Mesendoderm (in vitro differentiated cells): ENCODE measurements at regions not wholly inside any gene's neighbourhood (a gene's known extent, or its start where the extent isn't known, plus 50 kb on each side); places are given as distances from the start of the nearest gene placed in this dataset.

Experiments
- DNase-seq: peaks from one replicate; pipeline ENCODE4 v3.0.0; 2013
- H2AK5ac ChIP-seq: 2 replicates; pipeline ENCODE4 v1.6.1; 2013; ENCODE audit warnings: low read length, inconsistent platforms
- H2BK120ac ChIP-seq: 2 replicates; pipeline ENCODE4 v1.6.1; 2013; ENCODE audit warnings: low read depth, mild to moderate bottlenecking, low read length, moderate library complexity, mixed read lengths
- H2BK15ac ChIP-seq: replicated peaks from 2 replicates; pipeline ENCODE4 v1.6.1; 2013; ENCODE audit warnings: low read depth, mild to moderate bottlenecking, moderate library complexity
- H2BK5ac ChIP-seq: 2 replicates; pipeline ENCODE4 v1.6.1; 2013; ENCODE audit warnings: low read length, inconsistent platforms
- H3K18ac ChIP-seq: 2 replicates; pipeline ENCODE4 v1.6.1; 2013; ENCODE audit warnings: mild to moderate bottlenecking, low read length, mixed read lengths
- H3K23ac ChIP-seq: one replicate; pipeline ENCODE4 v1.6.1; 2013; ENCODE audit warnings: low read length
- H3K27ac ChIP-seq: 2 replicates; pipeline ENCODE4 v1.5.1; 2013; ENCODE audit warnings: low read depth, mild to moderate bottlenecking, inconsistent platforms, low read length, moderate library complexity
- H3K27me3 ChIP-seq: 2 replicates; pipeline ENCODE4 v1.6.1; 2013; ENCODE audit warnings: low read length, control low read depth, mild to moderate bottlenecking, inconsistent platforms; ENCODE audit not compliant: insufficient read depth, poor library complexity
- H3K36me3 ChIP-seq: 2 replicates; pipeline ENCODE4 v1.6.1; 2013; ENCODE audit warnings: low read length, inconsistent platforms; ENCODE audit not compliant: control insufficient read depth, insufficient read depth
- H3K4ac ChIP-seq: one replicate; pipeline ENCODE4 v1.6.1; 2013; ENCODE audit warnings: low read depth, mild to moderate bottlenecking, low read length, moderate library complexity
- H3K4me1 ChIP-seq: 2 replicates; pipeline ENCODE4 v1.6.1; 2013; ENCODE audit warnings: low read depth, low read length, inconsistent platforms; ENCODE audit not compliant: control insufficient read depth
- H3K4me2 ChIP-seq: 2 replicates; pipeline ENCODE4 v1.6.1; 2013; ENCODE audit warnings: low read length
- H3K4me3 ChIP-seq: 2 replicates; pipeline ENCODE4 v1.5.1; 2013; ENCODE audit warnings: mild to moderate bottlenecking, low read length
- H3K56ac ChIP-seq: one replicate; pipeline ENCODE4 v1.6.1; 2013; ENCODE audit warnings: low read length
- H3K79me1 ChIP-seq: 2 replicates; pipeline ENCODE4 v1.6.1; 2013; ENCODE audit warnings: low read length, inconsistent platforms
- H3K79me2 ChIP-seq: 2 replicates; pipeline ENCODE4 v1.6.1; 2013; ENCODE audit warnings: mild to moderate bottlenecking, low read length; ENCODE audit not compliant: control insufficient read depth, insufficient read depth
- H3K9ac ChIP-seq: 2 replicates; pipeline ENCODE4 v1.6.1; 2013; ENCODE audit warnings: low read length, inconsistent platforms
- H4K5ac ChIP-seq: one replicate; pipeline ENCODE4 v1.6.1; 2013; ENCODE audit warnings: low read length
- H4K8ac ChIP-seq: one replicate; pipeline ENCODE4 v1.6.1; 2013; ENCODE audit warnings: low read depth, mild to moderate bottlenecking, control low read depth, low read length, moderate library complexity
- WGBS: extraction: QIAGEN DNeasy Blood & Tissue Kit; methylation state at CpG from one replicate; pipeline ENCODE4 v1.1.7; 2013; ENCODE audit warnings: low lambda C conversion rate, missing lambda C conversion rate; ENCODE audit not compliant: insufficient coverage; ENCODE audit errors: extremely low coverage; 5-methylcytosine and 5-hydroxymethylcytosine counted together

DNA sequence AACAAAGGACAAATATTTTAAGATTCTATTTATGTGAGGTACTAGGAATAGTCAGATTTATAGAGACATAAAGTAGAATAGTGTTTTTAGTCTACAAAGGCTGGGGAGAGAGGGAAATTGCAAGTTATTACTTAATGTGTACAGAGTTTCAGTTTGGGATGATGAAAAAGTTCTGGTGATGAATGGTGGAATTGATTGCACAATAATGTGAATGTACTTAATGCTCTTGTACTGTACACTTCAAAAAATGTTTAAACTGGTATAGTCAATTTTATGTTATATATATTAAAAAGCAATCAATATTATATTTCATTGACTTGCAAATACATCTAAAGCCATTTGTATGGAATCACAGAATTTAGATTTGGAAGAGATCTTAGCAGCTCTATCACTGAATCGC lies 213.4 kb downstream of the PPP1R3A start:
- H2BK15ac ChIP-seq, result no peak overlapping the region
- no CpG with 5 or more reads among the region's 1 CpG for WGBS
- no peak overlapping the region for H3K4me3 ChIP-seq
- no peaks in the 10 kb centered on the region for H3K79me2 ChIP-seq
- no peak overlapping the region for H4K8ac ChIP-seq
- no peak overlapping the region for H3K9ac ChIP-seq
- no peak overlapping the region for H3K4me2 ChIP-seq
- H3K4ac ChIP-seq, result no peak overlapping the region
- H3K79me1 ChIP-seq, result no peaks in the 10 kb centered on the region
- H3K36me3 ChIP-seq, result no peaks in the 10 kb centered on the region
- DNase-seq, result no peak
- no peak overlapping the region for H3K23ac ChIP-seq
- H3K18ac ChIP-seq, result no peak overlapping the region
- no peak overlapping the region for H2AK5ac ChIP-seq
- no peak overlapping the region for H4K5ac ChIP-seq
- H3K27ac ChIP-seq, result no peak overlapping the region
- H2BK120ac ChIP-seq, result no peak overlapping the region
- no peak overlapping the region for H2BK5ac ChIP-seq
- H3K27me3 ChIP-seq, result no peaks in the 10 kb centered on the region
- no peaks in the 10 kb centered on the region for H3K4me1 ChIP-seq
- H3K56ac ChIP-seq, result no peak overlapping the region

DNA sequence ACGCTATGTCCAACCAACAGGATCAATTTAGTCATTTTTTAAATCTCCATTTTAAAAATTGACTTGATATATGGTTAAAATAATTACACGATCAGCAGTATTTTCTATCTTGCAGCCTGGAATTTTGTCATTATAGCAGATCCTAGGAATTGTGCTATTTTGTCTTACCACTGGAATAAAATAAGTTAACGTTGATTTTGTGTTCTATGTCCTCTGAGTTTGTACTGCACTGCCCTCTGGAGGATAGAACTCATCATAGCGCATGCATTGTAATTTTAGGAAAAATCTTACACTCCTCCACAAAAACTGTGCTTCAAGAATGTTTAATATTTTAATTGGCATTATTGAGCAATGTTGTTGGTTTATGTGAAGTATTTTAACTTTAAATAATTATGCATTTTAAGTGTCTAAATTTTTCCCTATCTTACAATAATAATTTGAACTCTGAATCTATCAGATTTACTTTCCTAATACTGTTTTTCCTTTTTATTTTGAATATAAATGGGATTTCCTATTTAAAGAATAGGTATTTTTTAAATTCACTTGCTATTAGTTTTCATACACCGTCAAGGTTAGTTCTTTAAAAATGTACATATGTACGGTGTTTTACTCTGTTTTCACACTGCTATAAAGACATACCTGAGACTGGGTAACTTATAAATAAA lies 220.1 kb downstream of the PPP1R3A start:
- no peaks in the 10 kb centered on the region for H3K36me3 ChIP-seq
- no peak overlapping the region for H3K9ac ChIP-seq
- no peaks in the 10 kb centered on the region for H3K27me3 ChIP-seq
- H2BK5ac ChIP-seq, result no peak overlapping the region
- H2BK120ac ChIP-seq, result no peak overlapping the region
- WGBS, result no CpG with 5 or more reads among the region's 6 CpGs
- H3K4me1 ChIP-seq, result no peaks in the 10 kb centered on the region
- no peak overlapping the region for H3K18ac ChIP-seq
- H3K4ac ChIP-seq, result no peak overlapping the region
- no peaks in the 10 kb centered on the region for H3K79me1 ChIP-seq
- no peaks in the 10 kb centered on the region for H3K79me2 ChIP-seq
- no peak overlapping the region for H3K4me3 ChIP-seq
- no peak overlapping the region for H2BK15ac ChIP-seq
- H3K4me2 ChIP-seq, result no peak overlapping the region
- H3K27ac ChIP-seq, result no peak overlapping the region
- H2AK5ac ChIP-seq, result no peak overlapping the region
- peak; percentile 26 for DNase-seq
- no peak overlapping the region for H3K23ac ChIP-seq
- H4K5ac ChIP-seq, result no peak overlapping the region
- H4K8ac ChIP-seq, result no peak overlapping the region
- no peak overlapping the region for H3K56ac ChIP-seq

DNA sequence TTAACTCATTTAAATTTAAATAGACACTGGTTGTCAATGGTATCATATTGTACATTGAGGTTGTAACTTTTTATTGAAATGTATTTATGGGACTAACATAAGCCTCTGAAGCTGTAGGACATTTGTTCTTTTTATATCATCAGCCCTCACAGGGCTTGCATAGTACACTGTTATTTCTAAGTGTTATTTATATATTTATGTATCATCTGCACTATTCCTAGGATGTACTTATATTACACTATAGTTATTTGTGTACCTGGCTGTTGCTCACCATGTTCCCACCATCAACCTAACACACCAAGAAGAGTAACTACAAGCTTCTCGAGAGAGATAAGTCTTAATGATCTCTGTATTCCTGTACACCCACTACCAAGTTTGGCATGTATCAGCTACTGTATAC lies 224.7 kb downstream of the PPP1R3A start:
- Histone ChIP-seq H4K5ac (no peak overlapping the region), H2AK5ac (no peak overlapping the region), H3K79me2 (no peaks in the 10 kb centered on the region), H3K27ac (no peak overlapping the region), H3K56ac (no peak overlapping the region), H3K79me1 (no peaks in the 10 kb centered on the region), H2BK120ac (no peak overlapping the region), H3K18ac (no peak overlapping the region), H3K9ac (no peak overlapping the region), H2BK5ac (no peak overlapping the region), H4K8ac (no peak overlapping the region), H2BK15ac (no peak overlapping the region), H3K27me3 (no peaks in the 10 kb centered on the region), H3K4me1 (no peaks in the 10 kb centered on the region), H3K4ac (no peak overlapping the region), H3K4me2 (no peak overlapping the region), H3K23ac (no peak overlapping the region), H3K4me3 (no peak overlapping the region), H3K36me3 (no peaks in the 10 kb centered on the region)
- DNase-seq, result no peak
- no CpG with 5 or more reads among the region's 1 CpG for WGBS

DNA sequence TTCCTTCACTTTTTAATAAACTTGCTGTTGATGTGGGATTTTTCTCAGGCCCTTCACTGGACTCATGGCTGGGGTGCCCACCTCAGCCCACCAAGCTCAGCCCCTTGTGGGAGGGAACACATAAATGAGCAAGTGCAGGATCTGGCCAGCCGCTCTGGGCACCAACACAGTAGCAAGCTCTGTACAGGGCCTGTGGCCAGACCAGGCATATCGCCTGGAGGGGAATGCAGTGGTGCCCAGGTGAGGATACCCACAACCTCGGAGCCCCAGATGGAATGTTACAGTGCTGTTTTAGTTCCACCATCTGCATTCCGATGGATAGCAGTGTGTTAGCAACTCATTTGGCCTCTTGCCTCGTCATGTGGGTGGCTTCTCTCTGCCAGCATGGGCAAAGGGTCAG lies 234.6 kb downstream of the PPP1R3A start:
- Histone ChIP-seq H3K18ac (no peak overlapping the region), H4K8ac (no peak overlapping the region), H2BK5ac (no peak overlapping the region), H3K4me1 (no peaks in the 10 kb centered on the region), H3K23ac (no peak overlapping the region), H2BK15ac (no peak overlapping the region), H3K27ac (no peak overlapping the region), H3K79me2 (no peaks in the 10 kb centered on the region), H3K36me3 (no peaks in the 10 kb centered on the region), H3K4me2 (no peak overlapping the region), H3K4me3 (no peak overlapping the region), H3K27me3 (no peaks in the 10 kb centered on the region), H2AK5ac (no peak overlapping the region), H3K9ac (no peak overlapping the region), H4K5ac (no peak overlapping the region), H3K4ac (no peak overlapping the region), H3K56ac (no peak overlapping the region), H3K79me1 (no peaks in the 10 kb centered on the region), H2BK120ac (no peak overlapping the region)
- no peak for DNase-seq
- no CpG with 5 or more reads among the region's 5 CpGs for WGBS

DNA sequence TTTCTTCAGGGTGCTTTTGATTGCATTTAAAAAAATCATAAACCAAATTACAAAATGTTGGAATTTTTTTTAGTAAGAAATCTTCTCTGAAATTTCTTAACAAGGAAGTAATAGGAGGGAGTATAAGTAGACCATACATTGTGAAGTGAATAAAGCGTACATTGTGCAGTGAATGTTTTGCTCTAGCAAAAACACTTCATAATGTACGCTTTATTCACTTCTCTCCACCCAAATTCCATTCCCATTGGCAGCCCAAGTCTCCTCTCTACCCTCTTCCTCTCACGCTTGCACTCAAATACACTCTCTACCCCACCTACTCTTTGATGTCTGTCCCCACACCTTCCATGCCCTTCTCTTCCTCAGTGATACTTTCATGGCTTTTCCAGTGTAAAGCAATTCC lies 241.0 kb downstream of the PPP1R3A start:
- no peak overlapping the region for H3K23ac ChIP-seq
- no peak overlapping the region for H4K5ac ChIP-seq
- H3K79me2 ChIP-seq, result no peaks in the 10 kb centered on the region
- no peak overlapping the region for H3K4ac ChIP-seq
- no peaks in the 10 kb centered on the region for H3K79me1 ChIP-seq
- DNase-seq, result no peak
- no peak overlapping the region for H2BK120ac ChIP-seq
- no peak overlapping the region for H3K56ac ChIP-seq
- no peak overlapping the region for H2BK5ac ChIP-seq
- no peak overlapping the region for H2AK5ac ChIP-seq
- H3K4me1 ChIP-seq, result no peaks in the 10 kb centered on the region
- no peaks in the 10 kb centered on the region for H3K27me3 ChIP-seq
- H3K18ac ChIP-seq, result no peak overlapping the region
- H2BK15ac ChIP-seq, result no peak overlapping the region
- H3K4me3 ChIP-seq, result no peak overlapping the region
- no peak overlapping the region for H3K27ac ChIP-seq
- H3K36me3 ChIP-seq, result no peaks in the 10 kb centered on the region
- no peak overlapping the region for H3K4me2 ChIP-seq
- no peak overlapping the region for H4K8ac ChIP-seq
- no peak overlapping the region for H3K9ac ChIP-seq
- no CpG with 5 or more reads among the region's 3 CpGs for WGBS

DNA sequence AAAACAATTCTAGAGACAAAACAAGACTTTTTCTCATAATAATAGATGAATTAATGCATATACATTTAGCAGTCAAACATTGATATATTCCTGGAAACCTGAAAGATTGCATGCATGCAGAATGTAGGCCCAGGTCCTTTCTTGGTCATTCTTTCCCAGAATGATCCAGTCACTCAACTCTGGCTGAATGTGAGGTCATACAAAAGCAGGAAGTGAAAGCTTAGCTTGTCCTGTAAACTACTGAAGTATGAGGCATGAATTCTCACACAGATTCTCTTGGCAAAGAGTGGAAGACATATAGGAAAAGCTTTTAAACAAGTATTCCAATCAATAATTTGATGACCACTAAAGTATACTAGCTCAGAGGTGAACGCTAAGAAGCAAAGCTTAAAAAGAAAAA lies 253.9 kb downstream of the PPP1R3A start:
- WGBS, result no CpG with 5 or more reads among the region's 1 CpG
- Histone ChIP-seq H3K36me3 (no peaks in the 10 kb centered on the region), H3K79me1 (no peaks in the 10 kb centered on the region), H3K4ac (no peak overlapping the region), H4K8ac (no peak overlapping the region), H3K18ac (no peak overlapping the region), H2BK15ac (no peak overlapping the region), H3K56ac (no peak overlapping the region), H2AK5ac (no peak overlapping the region), H3K27ac (no peak overlapping the region), H3K27me3 (no peaks in the 10 kb centered on the region), H4K5ac (no peak overlapping the region), H3K4me2 (no peak overlapping the region), H3K4me3 (no peak overlapping the region), H2BK120ac (no peak overlapping the region), H3K9ac (no peak overlapping the region), H3K79me2 (no peaks in the 10 kb centered on the region), H3K23ac (no peak overlapping the region), H2BK5ac (no peak overlapping the region), H3K4me1 (no peaks in the 10 kb centered on the region)
- no peak for DNase-seq
